ENCODE measurements at regions not wholly inside any gene's neighbourhood (a gene's known extent, or its start where the extent isn't known, plus 50 kb on each side); places are given as distances from the start of the nearest gene placed in this dataset.

DNA sequence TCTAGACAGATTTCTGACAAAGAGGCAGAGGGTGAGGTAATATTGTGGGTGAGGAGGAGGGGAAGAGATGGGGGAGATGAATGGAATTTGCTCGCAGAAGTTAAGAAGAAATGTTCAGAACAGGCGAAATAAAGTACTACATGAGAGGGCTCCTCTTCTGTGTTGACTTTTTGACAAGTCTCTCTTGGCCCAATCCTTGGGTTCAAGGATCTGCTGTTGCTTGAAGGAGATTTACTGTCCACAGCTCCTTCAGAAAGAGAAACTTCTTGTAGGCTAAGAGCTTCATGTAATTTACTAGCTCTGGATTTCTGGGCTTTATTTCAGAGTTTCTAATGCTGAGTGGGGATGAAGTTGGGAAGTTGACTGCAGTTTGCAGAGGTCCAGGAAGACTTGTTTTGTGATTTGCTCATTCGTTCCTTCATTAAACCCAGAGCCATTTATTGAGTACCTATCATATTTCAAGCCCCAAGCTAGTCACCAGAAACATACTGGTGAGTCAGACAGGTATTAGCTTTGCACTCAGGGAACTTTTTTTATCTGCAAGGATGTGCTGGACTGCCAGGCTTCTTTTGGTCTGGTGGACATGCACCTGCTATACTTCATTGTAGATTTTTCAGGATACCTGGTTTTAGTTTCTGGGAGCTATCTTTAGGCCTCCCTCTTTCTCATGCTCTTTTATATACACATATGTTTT lies 402.9 kb upstream of the CLINT1 start:
- TF ChIP-seq, protein P1, sequence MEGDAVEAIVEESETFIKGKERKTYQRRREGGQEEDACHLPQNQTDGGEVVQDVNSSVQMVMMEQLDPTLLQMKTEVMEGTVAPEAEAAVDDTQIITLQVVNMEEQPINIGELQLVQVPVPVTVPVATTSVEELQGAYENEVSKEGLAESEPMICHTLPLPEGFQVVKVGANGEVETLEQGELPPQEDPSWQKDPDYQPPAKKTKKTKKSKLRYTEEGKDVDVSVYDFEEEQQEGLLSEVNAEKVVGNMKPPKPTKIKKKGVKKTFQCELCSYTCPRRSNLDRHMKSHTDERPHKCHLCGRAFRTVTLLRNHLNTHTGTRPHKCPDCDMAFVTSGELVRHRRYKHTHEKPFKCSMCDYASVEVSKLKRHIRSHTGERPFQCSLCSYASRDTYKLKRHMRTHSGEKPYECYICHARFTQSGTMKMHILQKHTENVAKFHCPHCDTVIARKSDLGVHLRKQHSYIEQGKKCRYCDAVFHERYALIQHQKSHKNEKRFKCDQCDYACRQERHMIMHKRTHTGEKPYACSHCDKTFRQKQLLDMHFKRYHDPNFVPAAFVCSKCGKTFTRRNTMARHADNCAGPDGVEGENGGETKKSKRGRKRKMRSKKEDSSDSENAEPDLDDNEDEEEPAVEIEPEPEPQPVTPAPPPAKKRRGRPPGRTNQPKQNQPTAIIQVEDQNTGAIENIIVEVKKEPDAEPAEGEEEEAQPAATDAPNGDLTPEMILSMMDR (conservative IDR thresholded peaks at IDR 0.05; ENCODE audit: low read length) = no peak
- no peak for TF ChIP-seq EZH2phosphoT487 (IDR thresholded peaks at IDR 0.05; ENCODE audit: borderline replicate concordance, low read depth, low read length)
